Right renal pelvis (tissue), 4 donors: ENCODE measurements at regions not wholly inside any gene's neighbourhood (a gene's known extent, or its start where the extent isn't known, plus 50 kb on each side); places are given as distances from the start of the nearest gene placed in this dataset.
A peak's percentile ranks its signal among the peaks of the same experiment; 100 is the strongest.
"Not testable (repeated sequence)": the region's sequence is repeated elsewhere in the genome, so short reads cannot be mapped to it uniquely, and the experiment has no call there.

Experiments
- DNase-seq, 4 donors: peaks; one replicate each; pipeline ENCODE4 v3.0.0-alpha.2; 2013; ENCODE audit warnings: low read depth in 4 of 4, low spot score in 3 of 4, missing footprints in 1 of 4

- DNase-seq, result no peak
These were observed 409.8 kb upstream of the FOXG1 start for GRCh38 chr14:28356819-28357218.

- no peak for DNase-seq
These were observed 405.1 kb upstream of the FOXG1 start for GRCh38 chr14:28361486-28361885.

- no peak for DNase-seq
These were observed 401.1 kb upstream of the FOXG1 start for GRCh38 chr14:28365510-28365909.

- DNase-seq, result no peak
These were observed 392.9 kb upstream of the FOXG1 start for GRCh38 chr14:28373721-28374120.

- DNase-seq, result peak in 1 of 4 donors; percentile 3
These were observed 391.3 kb upstream of the FOXG1 start for GRCh38 chr14:28375295-28375694.

GRCh38 chr14:28381656-28382055 is 384.9 kb upstream of the FOXG1 start:
- no peak for DNase-seq

- DNase-seq, result no peak
These were observed 384.0 kb upstream of the FOXG1 start for GRCh38 chr14:28382444-28383190.

GRCh38 chr14:28398506-28398905 is 368.1 kb upstream of the FOXG1 start:
- DNase-seq, result no peak

- DNase-seq, result not testable (repeated sequence)
These were observed 364.9 kb upstream of the FOXG1 start for GRCh38 chr14:28401705-28402104.

GRCh38 chr14:28406196-28406595 is 360.4 kb upstream of the FOXG1 start:
- no peak for DNase-seq

- no peak for DNase-seq
These were observed 359.4 kb upstream of the FOXG1 start for GRCh38 chr14:28407031-28407825.

- no peak for DNase-seq
These were observed 358.6 kb upstream of the FOXG1 start for GRCh38 chr14:28407996-28408395.

- no peak for DNase-seq
These were observed 354.5 kb upstream of the FOXG1 start for GRCh38 chr14:28412077-28412476.

- DNase-seq, result no peak
These were observed 339.6 kb upstream of the FOXG1 start for GRCh38 chr14:28426960-28427359.

GRCh38 chr14:28436821-28437220 is 329.8 kb upstream of the FOXG1 start:
- no peak for DNase-seq

GRCh38 chr14:28461389-28461788 is 305.2 kb upstream of the FOXG1 start:
- DNase-seq, result no peak

- DNase-seq, result no peak
These were observed 299.0 kb upstream of the FOXG1 start for GRCh38 chr14:28467611-28468010.

- DNase-seq, result no peak
These were observed 298.1 kb upstream of the FOXG1 start for GRCh38 chr14:28468191-28469151.

- no peak for DNase-seq
These were observed 284.1 kb upstream of the FOXG1 start for GRCh38 chr14:28482251-28483040.

- no peak for DNase-seq
These were observed 283.1 kb upstream of the FOXG1 start for GRCh38 chr14:28483506-28483905.
